Hepatocyte (in vitro differentiated cells): ENCODE measurements at regions not wholly inside any gene's neighbourhood (a gene's known extent, or its start where the extent isn't known, plus 50 kb on each side); places are given as distances from the start of the nearest gene placed in this dataset.

Experiments
- CTCF ChIP-seq: fragments of 200-600 bp; sonication (generic); IDR thresholded peaks from 2 replicates; pipeline ENCODE4 v1.5.1; 2016; ENCODE audit warnings: antibody characterized with exemption, mild to moderate bottlenecking; ENCODE audit not compliant: poor library complexity
- EZH2 ChIP-seq: fragments of 200-600 bp; sonication (generic); IDR thresholded peaks from 2 replicates; pipeline ENCODE4 v1.6.1; 2016; ENCODE audit warnings: antibody characterized with exemption, mild to moderate bottlenecking, borderline replicate concordance
- EZH2phosphoT487 ChIP-seq: fragments of 200-600 bp; sonication (generic); IDR thresholded peaks from one replicate; pipeline ENCODE4 v1.6.1; 2018; ENCODE audit warnings: antibody characterized with exemption, mild to moderate bottlenecking, low read depth, moderate library complexity; ENCODE audit not compliant: unreplicated experiment, severe bottlenecking

- no peak for TF ChIP-seq CTCF
- no peak for TF ChIP-seq EZH2
- TF ChIP-seq EZH2phosphoT487, result no peak
Observed at GRCh38 chr12:46437469-46437868, 64.9 kb upstream of the SLC38A2 start.
